Esophagus muscularis mucosa (tissue), 4 donors: ENCODE measurements at regions not wholly inside any gene's neighbourhood (a gene's known extent, or its start where the extent isn't known, plus 50 kb on each side); places are given as distances from the start of the nearest gene placed in this dataset.

ENCODE experiments used
- DNase-seq: peaks from one replicate; pipeline ENCODE4 v3.0.0-alpha.2; 2017; ENCODE audit errors: extremely low spot score
- H3K27ac ChIP-seq, 4 donors: fragments of 200-600 bp; sonication (generic); replicated peaks in 1 of 4; 1 replicate in 3 of 4; 2 replicates in 1 of 4; pipeline ENCODE4 v1.5.1; 2016 to 2019; ENCODE audit warnings: mild to moderate bottlenecking in 1 of 4
- H3K27me3 ChIP-seq, 4 donors: fragments of 200-600 bp; sonication (generic); one replicate each; pipeline versions ENCODE4 v1.5.1 to v1.6.0; 2016 to 2019
- H3K36me3 ChIP-seq, 4 donors: fragments of 200-600 bp; sonication (generic); one replicate each; pipeline ENCODE4 v1.5.1; 2016 to 2019
- H3K4me1 ChIP-seq, 4 donors: fragments of 200-600 bp; sonication (generic); one replicate each; pipeline ENCODE4 v1.5.1; 2016 to 2019
- H3K4me3 ChIP-seq, 4 donors: fragments of 200-600 bp; sonication (generic); 1 replicate in 2 of 4; 2 replicates in 2 of 4; pipeline ENCODE4 v1.5.1; 2016 to 2019; ENCODE audit warnings: mild to moderate bottlenecking in 4 of 4, moderate library complexity in 1 of 4
- H3K9me3 ChIP-seq, 4 donors: fragments of 200-600 bp; sonication (generic); 1 replicate in 3 of 4; 2 replicates in 1 of 4; pipeline ENCODE4 v1.5.1; 2016 to 2019
- EP300 ChIP-seq: sonication (generic); formaldehyde crosslinking; IDR thresholded peaks from one replicate; pipeline ENCODE4 v1.6.1; 2017; ENCODE audit warnings: antibody characterized with exemption
- POLR2A ChIP-seq: fragments of 450-650 bp; IDR thresholded peaks from one replicate; pipeline ENCODE4 v1.6.1; 2017; ENCODE audit warnings: antibody characterized with exemption, moderate library complexity, mild to moderate bottlenecking, low read depth
- POLR2AphosphoS5 ChIP-seq, 2 donors: sonication (generic); formaldehyde crosslinking; IDR thresholded peaks; one replicate each; pipeline ENCODE4 v1.6.1; 2017; ENCODE audit warnings: antibody characterized with exemption in 2 of 2
- WGBS: methylation state at CpG from one replicate; pipeline ENCODE4 v1.1.5; 2018; 5-methylcytosine and 5-hydroxymethylcytosine counted together
- intact Hi-C: fragments of 100-400 bp; cut with DNase I; formaldehyde crosslinking; loops from one replicate; pipeline ENCODE4 v1.15.1; 2023
- TF ChIP-seq, protein P1 (sequence below), 3 experiments: fragments of 200-600 bp in 2 of 3; fragments of 450-650 bp in 1 of 3; sonication (generic) in 2 of 3; IDR thresholded peaks; one replicate each; pipeline ENCODE4 v1.5.1; 2017 to 2019; ENCODE audit warnings: antibody characterized with exemption in 3 of 3, mild to moderate bottlenecking in 2 of 3, moderate library complexity in 1 of 3

DNA sequence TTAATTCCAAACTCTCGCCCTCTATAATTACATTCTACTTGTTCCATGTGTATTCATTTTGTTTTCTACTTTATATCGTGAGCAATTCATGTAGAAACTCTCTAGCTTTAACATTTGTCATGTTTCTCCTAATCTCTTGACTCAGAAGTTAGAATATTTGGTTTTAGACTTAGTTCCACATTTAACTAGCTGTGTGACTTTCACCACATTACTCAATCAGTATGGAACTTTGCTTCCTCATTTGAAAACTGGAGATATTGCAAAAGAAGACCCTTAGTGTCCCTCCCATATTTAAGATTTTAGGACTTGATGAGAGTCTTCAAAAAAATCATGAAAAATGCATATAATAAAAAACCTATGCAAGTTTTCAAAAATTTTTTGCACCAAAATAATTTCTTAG is 447.5 kb downstream of the GXYLT1 start:
- no peaks in the 10 kb centered on the region for H3K9me3 ChIP-seq
- intact Hi-C loops, result no loop called here
- no peak overlapping the region for H3K4me3 ChIP-seq
- TF ChIP-seq POLR2A (no peak), POLR2AphosphoS5 (IDR thresholded peaks at IDR 0.05) (no peak), EP300 (no peak)
- TF ChIP-seq, protein P1, sequence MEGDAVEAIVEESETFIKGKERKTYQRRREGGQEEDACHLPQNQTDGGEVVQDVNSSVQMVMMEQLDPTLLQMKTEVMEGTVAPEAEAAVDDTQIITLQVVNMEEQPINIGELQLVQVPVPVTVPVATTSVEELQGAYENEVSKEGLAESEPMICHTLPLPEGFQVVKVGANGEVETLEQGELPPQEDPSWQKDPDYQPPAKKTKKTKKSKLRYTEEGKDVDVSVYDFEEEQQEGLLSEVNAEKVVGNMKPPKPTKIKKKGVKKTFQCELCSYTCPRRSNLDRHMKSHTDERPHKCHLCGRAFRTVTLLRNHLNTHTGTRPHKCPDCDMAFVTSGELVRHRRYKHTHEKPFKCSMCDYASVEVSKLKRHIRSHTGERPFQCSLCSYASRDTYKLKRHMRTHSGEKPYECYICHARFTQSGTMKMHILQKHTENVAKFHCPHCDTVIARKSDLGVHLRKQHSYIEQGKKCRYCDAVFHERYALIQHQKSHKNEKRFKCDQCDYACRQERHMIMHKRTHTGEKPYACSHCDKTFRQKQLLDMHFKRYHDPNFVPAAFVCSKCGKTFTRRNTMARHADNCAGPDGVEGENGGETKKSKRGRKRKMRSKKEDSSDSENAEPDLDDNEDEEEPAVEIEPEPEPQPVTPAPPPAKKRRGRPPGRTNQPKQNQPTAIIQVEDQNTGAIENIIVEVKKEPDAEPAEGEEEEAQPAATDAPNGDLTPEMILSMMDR (IDR thresholded peaks at IDR 0.05), result no peak
- no peak overlapping the region for H3K27ac ChIP-seq
- WGBS, result 72% methylated on average over 2 of the region's 2 CpGs
- H3K36me3 ChIP-seq, result no peaks in the 10 kb centered on the region
- no peaks in the 10 kb centered on the region for H3K27me3 ChIP-seq
- no peaks in the 10 kb centered on the region for H3K4me1 ChIP-seq
- no peak for DNase-seq

DNA sequence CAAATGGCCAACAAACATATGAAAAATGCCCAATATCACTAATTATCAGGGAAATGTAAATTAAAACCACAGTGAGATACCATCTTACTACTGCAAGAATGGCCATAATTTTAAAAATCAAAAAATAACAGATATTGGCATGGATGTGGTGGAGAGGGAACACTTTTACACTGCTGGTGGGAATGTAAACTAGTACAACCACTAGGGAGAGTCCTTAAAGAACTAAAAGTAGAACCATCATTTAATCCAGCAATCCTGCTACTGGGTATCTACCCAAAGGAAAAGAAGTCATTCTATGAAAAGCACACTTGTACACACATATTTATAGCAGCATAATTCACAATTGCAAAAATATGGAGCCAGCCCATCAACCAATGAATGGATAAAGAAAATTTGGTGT is 459.7 kb downstream of the GXYLT1 start:
- Histone ChIP-seq H3K27me3 (no peaks in the 10 kb centered on the region), H3K4me3 (no peak overlapping the region), H3K27ac (no peak overlapping the region), H3K36me3 (no peaks in the 10 kb centered on the region), H3K4me1 (no peaks in the 10 kb centered on the region), H3K9me3 (no peaks in the 10 kb centered on the region)
- DNase-seq, result no peak
- intact Hi-C loops, result loop anchor here (2.0 kb wide), 1 partner anchor 340 kb away; no protein-coding TSS in a partner anchor
- TF ChIP-seq EP300 (no peak), POLR2A (no peak), POLR2AphosphoS5 (IDR thresholded peaks at IDR 0.05) (no peak)
- TF ChIP-seq, protein P1 (IDR thresholded peaks at IDR 0.05), result peak in 1 of 3 experiments; percentile 46

DNA sequence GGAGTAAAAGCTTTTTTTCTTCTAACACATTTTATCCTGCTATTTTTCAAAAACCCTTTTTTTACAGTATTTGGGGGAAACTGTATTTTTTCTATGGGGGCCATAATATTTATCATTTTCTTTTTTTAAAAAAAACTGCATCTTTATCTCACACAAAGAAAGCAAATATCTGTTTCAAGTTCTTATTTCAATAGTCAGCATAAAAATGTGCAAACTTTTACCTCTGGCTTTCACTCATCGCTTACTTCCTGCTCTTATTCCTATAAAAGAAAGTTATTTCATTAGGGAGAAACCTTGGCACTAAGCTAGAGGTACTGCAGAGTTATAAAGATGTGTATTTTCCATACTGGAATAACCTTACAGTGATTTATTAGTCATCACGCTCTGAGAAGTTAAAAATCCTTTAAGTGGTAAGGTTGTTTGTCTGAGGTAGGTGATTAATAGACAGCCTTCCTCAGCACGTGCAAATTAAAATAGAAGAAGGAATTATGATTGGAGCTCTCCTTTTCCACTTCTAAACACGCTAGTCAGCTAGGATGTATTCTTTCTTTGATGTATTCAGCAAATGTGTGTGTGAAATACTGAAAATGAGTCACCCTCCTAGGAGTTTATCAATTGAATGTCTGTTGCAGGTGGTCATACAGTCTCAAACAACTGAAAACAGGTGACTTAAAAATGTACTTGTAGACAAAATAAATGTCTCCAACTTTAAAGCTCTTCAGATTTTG is 461.0 kb downstream of the GXYLT1 start:
- no peak for DNase-seq
- H3K4me1 ChIP-seq, result no peaks in the 10 kb centered on the region
- WGBS, result 49% methylated on average over 4 of the region's 4 CpGs
- H3K9me3 ChIP-seq, result no peaks in the 10 kb centered on the region
- H3K27ac ChIP-seq, result no peak overlapping the region
- H3K27me3 ChIP-seq, result no peaks in the 10 kb centered on the region
- TF ChIP-seq EP300, result no peak
- H3K4me3 ChIP-seq, result no peak overlapping the region
- no peaks in the 10 kb centered on the region for H3K36me3 ChIP-seq
- intact Hi-C loops, result loop anchor here (2.0 kb wide), 1 partner anchor 341 kb away; no protein-coding TSS in a partner anchor

DNA sequence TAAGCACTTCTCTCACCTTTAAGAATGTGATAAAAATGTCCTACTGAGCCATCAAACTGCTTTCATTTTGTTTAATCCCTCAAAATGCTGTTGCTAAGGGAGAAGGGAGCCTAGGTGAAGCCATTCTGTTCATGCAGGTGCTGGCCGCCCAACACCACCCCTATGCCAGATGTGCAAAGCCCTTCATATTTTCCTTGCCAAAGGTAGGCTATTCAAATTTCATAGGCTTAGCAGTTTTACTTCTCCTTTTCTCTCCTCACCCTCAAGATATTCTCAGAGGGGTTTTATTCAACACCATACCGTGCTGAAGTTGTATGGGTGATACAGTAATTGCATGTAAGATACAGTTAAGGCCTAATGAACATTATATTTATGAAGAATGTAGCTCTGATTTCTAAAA is 461.7 kb downstream of the GXYLT1 start:
- WGBS, result 94% methylated on average over 2 of the region's 2 CpGs
- Histone ChIP-seq H3K9me3 (no peaks in the 10 kb centered on the region), H3K36me3 (no peaks in the 10 kb centered on the region), H3K27ac (no peak overlapping the region), H3K4me3 (no peak overlapping the region), H3K27me3 (no peaks in the 10 kb centered on the region), H3K4me1 (no peaks in the 10 kb centered on the region)
- no peak for DNase-seq
- intact Hi-C loops, result no loop called here
- no peak for TF ChIP-seq POLR2A
- no peak for TF ChIP-seq POLR2AphosphoS5 (IDR thresholded peaks at IDR 0.05)
- TF ChIP-seq, protein P1 (IDR thresholded peaks at IDR 0.05), result no peak
- no peak for TF ChIP-seq EP300

DNA sequence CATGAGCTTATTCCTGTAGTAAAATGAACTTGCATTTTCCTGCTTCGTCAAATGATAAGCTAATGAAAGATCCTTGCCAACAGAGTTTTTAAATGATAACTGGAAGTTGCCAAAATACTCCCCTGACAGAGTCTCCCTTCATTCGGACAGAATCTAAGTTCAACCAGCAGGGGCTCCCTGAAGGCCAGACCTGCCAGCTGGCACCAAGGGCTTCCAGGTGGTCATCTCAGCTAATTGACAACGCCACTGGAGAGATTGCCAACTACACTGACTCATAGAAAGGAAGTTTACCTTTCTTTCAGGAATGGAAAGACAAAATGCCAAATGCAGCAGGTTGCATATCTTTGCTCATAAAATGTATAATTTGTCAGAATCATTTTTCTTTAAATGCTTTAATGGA is 462.8 kb downstream of the GXYLT1 start:
- no peak for DNase-seq
- Histone ChIP-seq H3K27ac (no peak overlapping the region), H3K36me3 (no peaks in the 10 kb centered on the region), H3K9me3 (no peaks in the 10 kb centered on the region), H3K4me3 (no peak overlapping the region), H3K4me1 (no peaks in the 10 kb centered on the region), H3K27me3 (no peaks in the 10 kb centered on the region)
- 67% methylated on average over 3 of the region's 3 CpGs for WGBS
- intact Hi-C loops, result no loop called here
- TF ChIP-seq POLR2AphosphoS5 (IDR thresholded peaks at IDR 0.05) (no peak), POLR2A (no peak), EP300 (no peak)
- TF ChIP-seq, protein P1 (IDR thresholded peaks at IDR 0.05), result no peak
